GM12892 (cell line): ENCODE measurements at regions not wholly inside any gene's neighbourhood (a gene's known extent, or its start where the extent isn't known, plus 50 kb on each side); places are given as distances from the start of the nearest gene placed in this dataset.

ENCODE experiments used
- POLR2A ChIP-seq: IDR thresholded peaks from 2 replicates; pipeline ENCODE4 v1.6.1; 2011; ENCODE audit warnings: low read depth, low read length, control low read depth
- POLR2AphosphoS5 ChIP-seq: IDR thresholded peaks from 2 replicates; pipeline ENCODE4 v1.6.1; 2011; ENCODE audit warnings: low read depth, low read length, control low read depth
- TAF1 ChIP-seq: IDR thresholded peaks from 2 replicates; pipeline ENCODE4 v1.6.1; 2011; ENCODE audit warnings: low read depth, mild to moderate bottlenecking, control low read depth, low read length, borderline replicate concordance

DNA sequence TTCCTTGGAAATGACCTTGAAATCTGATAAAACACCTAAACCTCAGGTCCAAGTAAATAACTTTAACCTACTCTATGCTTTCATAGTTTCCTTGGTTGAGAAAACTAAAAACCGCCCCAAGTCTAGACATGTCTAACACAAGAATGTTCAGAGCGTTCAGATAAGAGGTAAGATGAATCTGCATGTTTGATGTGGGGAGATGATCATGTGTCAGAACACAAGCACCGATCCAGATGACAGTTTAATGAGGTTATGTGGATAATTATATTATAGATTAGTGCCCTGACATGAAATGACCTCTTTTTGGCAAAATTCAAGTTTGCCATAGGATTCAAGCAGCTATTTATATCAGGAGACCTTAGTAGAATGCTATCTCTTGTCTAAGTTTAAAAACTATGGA lies 729.8 kb upstream of the SOX11 start:
- TF ChIP-seq POLR2A = no peak
- TF ChIP-seq TAF1 = no peak
- no peak for TF ChIP-seq POLR2AphosphoS5
